ENCODE measurements at regions not wholly inside any gene's neighbourhood (a gene's known extent, or its start where the extent isn't known, plus 50 kb on each side); places are given as distances from the start of the nearest gene placed in this dataset.

DNA sequence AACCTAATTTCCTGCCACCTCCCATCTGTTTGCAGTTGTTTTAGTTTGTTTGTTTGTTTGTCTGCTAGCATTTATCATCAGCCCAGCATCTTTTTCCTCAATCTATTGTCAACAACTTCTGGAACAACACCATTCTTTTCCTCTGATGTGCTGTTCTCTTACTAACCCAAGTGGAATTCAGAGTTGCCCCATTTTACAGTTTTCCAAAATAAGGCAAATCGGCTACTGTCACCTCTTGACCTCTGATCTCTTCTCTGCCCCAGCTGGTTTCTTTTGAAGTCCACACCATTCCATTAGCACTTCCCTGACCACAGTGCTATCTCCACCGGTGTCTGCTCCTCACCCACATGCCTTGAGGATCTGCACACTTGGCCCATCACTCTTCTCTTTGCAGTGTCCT is 102.4 kb downstream of the EFNB2 start:
- DNase-seq = no peak

DNA sequence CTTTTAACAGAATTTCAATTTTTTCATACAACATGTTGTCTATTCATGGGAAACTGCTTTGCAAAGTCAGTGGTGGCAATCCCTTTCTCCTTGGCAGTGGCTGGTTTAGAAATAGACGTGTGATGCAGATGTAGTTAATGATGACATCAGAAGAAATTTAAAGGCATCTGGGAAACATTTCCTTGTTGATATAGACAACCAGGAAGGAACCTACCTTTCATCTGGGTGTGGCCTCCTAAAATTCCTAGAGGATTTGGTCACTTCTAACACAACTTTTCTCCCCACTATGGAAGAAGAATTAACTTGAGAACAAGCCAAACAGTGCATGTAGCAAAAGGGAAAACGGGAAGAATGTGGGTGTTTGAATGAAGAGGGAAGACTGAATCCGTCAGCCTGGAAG is 102.8 kb downstream of the EFNB2 start:
- no peak for DNase-seq

- DNase-seq = no peak
Observed at GRCh38 chr13:106426909-106427308, 108.6 kb downstream of the EFNB2 start.

GRCh38 chr13:106425661-106426060 is 109.8 kb downstream of the EFNB2 start:
- no peak for DNase-seq

DNA sequence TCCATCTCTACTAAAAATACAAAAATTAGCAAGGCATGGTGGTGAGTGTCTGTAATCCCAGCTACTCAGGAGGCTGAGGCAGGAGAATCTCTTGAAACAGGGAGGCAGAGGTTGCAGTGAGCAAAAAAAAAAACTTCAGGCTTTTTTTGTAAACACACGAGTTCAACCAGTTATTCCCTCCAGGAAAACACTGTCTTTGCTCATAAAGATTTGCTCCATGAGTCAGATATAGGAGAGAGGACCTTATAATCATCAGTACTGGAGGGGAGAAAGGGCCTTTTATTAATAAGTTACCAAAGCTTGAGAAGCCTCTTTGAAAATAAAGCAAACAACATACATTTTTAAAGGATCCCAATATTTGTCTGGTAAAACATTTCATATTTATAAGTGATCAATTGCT is 110.7 kb downstream of the EFNB2 start:
- no peak for DNase-seq

DNA sequence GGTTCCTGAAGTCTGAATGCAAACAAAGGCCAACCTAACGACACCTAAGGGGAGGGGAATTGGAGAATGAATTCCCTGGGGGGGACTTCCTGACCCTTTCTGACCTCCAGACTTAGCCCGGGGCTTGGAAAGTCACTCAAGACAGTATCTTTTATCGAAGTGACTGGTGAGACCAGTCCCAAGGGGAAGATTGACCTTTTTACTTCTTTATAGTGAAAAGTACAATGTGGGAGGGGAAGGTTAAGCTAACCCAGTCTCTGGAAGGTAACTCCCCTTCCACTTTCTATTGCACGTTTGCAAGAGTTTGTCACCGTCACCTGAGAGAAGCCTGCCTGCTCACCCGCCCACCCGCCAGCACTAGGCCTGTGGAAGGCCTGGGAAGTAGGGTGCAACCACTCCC is 111.9 kb downstream of the EFNB2 start:
- no peak for DNase-seq

- no peak for DNase-seq
Observed at GRCh38 chr13:106418556-106418955, 116.9 kb downstream of the EFNB2 start.

GRCh38 chr13:106417467-106418110 is 117.9 kb downstream of the EFNB2 start:
- no peak for DNase-seq

DNA sequence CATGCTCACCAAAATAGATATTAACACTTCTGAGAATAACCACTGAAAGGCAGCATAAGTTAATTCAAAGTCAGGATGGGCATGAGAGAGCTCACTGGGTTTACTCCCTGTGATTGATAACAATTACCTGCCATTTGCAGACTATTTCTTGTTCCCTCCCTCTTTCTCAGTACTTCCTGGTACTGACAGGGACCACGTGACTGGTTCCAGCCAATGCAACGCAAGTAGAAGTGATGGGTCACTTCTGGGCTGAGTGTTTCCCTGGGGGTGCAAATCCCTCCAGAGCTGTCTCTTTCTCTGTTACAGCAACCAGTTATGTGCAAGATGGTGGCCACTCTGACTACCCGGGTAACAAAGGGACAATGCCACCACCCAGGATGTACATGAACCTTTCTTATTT is 118.8 kb downstream of the EFNB2 start:
- no peak for DNase-seq

DNA sequence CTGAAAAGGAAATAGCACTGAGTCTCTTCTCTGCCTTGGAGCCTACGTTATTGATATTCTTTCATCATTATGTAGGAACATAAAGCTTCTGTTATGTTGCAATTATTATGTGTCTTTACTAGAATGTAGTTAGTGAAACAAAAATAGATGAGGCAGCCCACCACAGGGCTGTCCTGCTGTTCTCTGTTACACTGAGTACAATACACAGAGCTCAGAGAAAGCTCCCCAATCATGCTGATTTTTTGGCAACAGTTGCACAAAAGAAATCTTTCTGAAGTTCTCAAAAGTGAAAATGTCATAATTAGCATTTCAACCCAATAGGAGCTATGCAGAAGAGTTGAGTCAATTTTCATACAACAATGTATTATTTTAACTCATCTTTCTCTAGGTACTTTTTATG is 119.5 kb downstream of the EFNB2 start:
- DNase-seq = no peak

GRCh38 chr13:106415442-106415841 is 120.0 kb downstream of the EFNB2 start:
- DNase-seq = no peak

- DNase-seq = no peak
Observed at GRCh38 chr13:106407338-106407737, 128.1 kb downstream of the EFNB2 start.

GRCh38 chr13:106405731-106406130 is 129.7 kb downstream of the EFNB2 start:
- DNase-seq = no peak

- no peak for DNase-seq
Observed at GRCh38 chr13:106403280-106403679, 132.2 kb downstream of the EFNB2 start.

- no peak for DNase-seq
Observed at GRCh38 chr13:106402866-106403265, 132.6 kb downstream of the EFNB2 start.

GRCh38 chr13:106401081-106401480 is 134.4 kb downstream of the EFNB2 start:
- DNase-seq = no peak

DNA sequence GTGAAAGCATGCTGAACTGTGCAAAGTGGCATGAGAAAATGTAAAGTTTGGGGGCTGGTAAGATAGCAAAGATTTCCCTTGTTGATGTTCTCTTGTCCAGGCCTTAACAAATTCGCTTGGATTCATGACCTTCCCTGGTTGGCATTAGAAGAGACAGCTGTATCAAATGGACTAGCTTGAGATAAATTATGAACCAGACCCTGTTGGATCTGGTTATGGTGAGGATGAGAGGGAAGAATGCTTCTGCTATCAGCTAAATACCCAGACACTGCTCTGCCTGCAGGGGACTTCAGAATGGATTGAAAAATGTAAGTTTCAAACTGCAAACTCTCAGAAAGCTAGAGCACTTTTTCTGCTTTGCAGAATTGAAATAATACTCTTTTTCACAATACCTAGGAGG is 135.2 kb downstream of the EFNB2 start:
- DNase-seq = no peak

- DNase-seq = no peak
Observed at GRCh38 chr13:106398289-106398688, 137.2 kb downstream of the EFNB2 start.

DNA sequence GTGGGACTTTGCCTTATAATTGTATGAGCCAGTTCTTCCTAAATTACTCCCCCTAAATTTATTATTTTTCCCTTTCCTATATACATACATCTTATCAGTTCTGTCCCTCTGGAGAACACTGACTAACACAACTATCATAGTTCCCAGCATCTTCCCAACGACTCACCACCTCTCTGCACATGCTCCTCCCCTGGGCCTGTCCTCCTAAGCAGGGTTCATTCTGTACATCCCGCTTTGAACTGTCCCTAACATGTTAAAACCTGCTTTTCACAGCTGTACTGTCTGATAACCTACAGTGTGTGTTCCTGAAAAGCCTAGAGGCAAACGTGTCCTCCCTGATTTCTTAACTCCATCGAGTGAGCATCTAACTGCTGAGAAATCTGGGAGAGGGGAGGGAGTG is 141.7 kb downstream of the EFNB2 start:
- DNase-seq = no peak

GRCh38 chr13:106391681-106392080 is 143.8 kb downstream of the EFNB2 start:
- no peak for DNase-seq

DNA sequence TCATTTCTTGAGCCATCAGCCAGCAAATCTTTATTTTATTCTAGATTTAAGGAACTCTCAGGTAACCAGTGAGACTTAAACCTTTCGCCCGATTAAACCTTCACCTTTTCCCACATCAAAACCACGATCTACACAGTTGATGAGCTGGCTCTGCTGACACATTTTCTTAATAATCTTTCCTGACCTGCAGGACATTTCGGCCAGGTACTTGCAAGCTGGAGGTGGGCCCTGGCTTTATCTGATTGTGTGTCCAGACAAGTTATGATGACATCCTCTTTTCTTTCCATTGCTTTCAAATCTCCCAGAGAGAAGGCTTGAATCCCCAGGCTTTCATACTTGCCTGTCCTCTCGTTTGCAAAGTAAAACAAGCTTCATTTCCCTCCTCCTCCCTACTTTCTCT is 144.2 kb downstream of the EFNB2 start:
- no peak for DNase-seq

GRCh38 chr13:106390367-106390766 is 145.1 kb downstream of the EFNB2 start:
- DNase-seq = no peak

GRCh38 chr13:106385654-106386053 is 149.8 kb downstream of the EFNB2 start:
- no peak for DNase-seq

GRCh38 chr13:106384516-106384915 is 150.9 kb downstream of the EFNB2 start:
- no peak for DNase-seq

- DNase-seq = no peak
Observed at GRCh38 chr13:106383791-106384190, 151.7 kb downstream of the EFNB2 start.

DNA sequence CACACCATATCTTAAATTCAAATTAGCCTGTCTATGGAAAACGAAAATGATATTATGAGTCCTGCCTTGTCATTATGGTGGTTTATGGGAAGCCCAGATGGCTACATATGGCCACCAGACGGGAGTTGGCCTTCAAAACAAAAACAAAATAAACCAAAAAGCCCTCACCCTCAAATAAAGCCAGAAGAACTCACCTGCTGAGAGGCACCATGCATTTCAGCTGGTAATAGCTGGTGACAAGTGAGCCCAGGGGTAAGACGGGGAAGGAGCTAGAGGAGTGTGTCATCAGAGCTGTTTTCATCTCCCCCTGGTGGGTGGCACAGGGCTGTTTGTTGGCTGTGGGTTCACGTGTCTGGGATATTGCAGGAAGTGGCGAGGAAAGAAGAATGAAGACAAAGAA is 152.9 kb downstream of the EFNB2 start:
- no peak for DNase-seq
